Gastrocnemius medialis (tissue), 4 donors: ENCODE measurements at regions not wholly inside any gene's neighbourhood (a gene's known extent, or its start where the extent isn't known, plus 50 kb on each side); places are given as distances from the start of the nearest gene placed in this dataset.

ENCODE experiments used
- ATAC-seq, 2 donors: fragments of 150-250 bp; one replicate each; pipeline ENCODE4 v1.9.1; 2016
- DNase-seq, 2 donors: peaks; one replicate each; pipeline ENCODE4 v3.0.0-alpha.2; 2019
- H3K27ac ChIP-seq, 4 donors: fragments of 200-600 bp; sonication (generic); 1 replicate in 1 of 4; 2 replicates in 3 of 4; pipeline ENCODE4 v1.5.1; 2016 to 2018; ENCODE audit warnings: mild to moderate bottlenecking in 2 of 4, moderate library complexity in 1 of 4
- H3K27me3 ChIP-seq, 3 donors: fragments of 200-600 bp; sonication (generic) in 2 of 3; 1 replicate in 1 of 3; 2 replicates in 2 of 3; pipeline versions ENCODE4 v1.5.1 to v1.6.0; 2016 to 2019; ENCODE audit warnings: mild to moderate bottlenecking in 1 of 3, moderate library complexity in 1 of 3
- H3K36me3 ChIP-seq, 2 donors: fragments of 200-600 bp; sonication (generic) in 1 of 2; one replicate each; pipeline ENCODE4 v1.5.1; 2017 to 2018
- H3K4me1 ChIP-seq, 2 donors: fragments of 200-600 bp; sonication (generic) in 1 of 2; one replicate each; pipeline ENCODE4 v1.5.1; 2016 to 2017; ENCODE audit warnings: mild to moderate bottlenecking in 2 of 2
- H3K4me3 ChIP-seq, 4 donors: fragments of 200-600 bp; sonication (generic) in 3 of 4; 1 replicate in 1 of 4; 2 replicates in 3 of 4; pipeline ENCODE4 v1.5.1; 2016 to 2019; ENCODE audit warnings: mild to moderate bottlenecking in 2 of 4
- H3K9me3 ChIP-seq, 3 donors: fragments of 200-600 bp; sonication (generic) in 2 of 3; 1 replicate in 1 of 3; 2 replicates in 2 of 3; pipeline ENCODE4 v1.5.1; 2016 to 2019
- POLR2A ChIP-seq, 2 donors: fragments of 450-650 bp; IDR thresholded peaks; one replicate each; pipeline ENCODE4 v1.6.1; 2017; ENCODE audit warnings: antibody characterized with exemption in 2 of 2, mild to moderate bottlenecking in 2 of 2, moderate library complexity in 2 of 2
- in situ Hi-C, 4 donors: fragments of 200-750 bp; cut with MboI; loops; one replicate each; pipeline versions ENCODE4 v1.15.0 to v1.8.0; 2017; ENCODE audit warnings: low sequenced_read_pairs in 4 of 4
- intact Hi-C: fragments of 100-400 bp; cut with DNase I; formaldehyde crosslinking; loops from one replicate; pipeline ENCODE4 v1.15.1; 2023; ENCODE audit warnings: low total_unique reads
- TF ChIP-seq, protein P1 (sequence below), 5 experiments: fragments of 450-650 bp in 3 of 5; fragments of 200-600 bp in 2 of 5; sonication (generic) in 2 of 5; IDR thresholded peaks in 4 of 5; conservative IDR thresholded peaks in 1 of 5; 1 replicate in 4 of 5; 2 replicates in 1 of 5; pipeline ENCODE4 v1.5.1; 2016 to 2019; ENCODE audit warnings: antibody characterized with exemption in 5 of 5, mild to moderate bottlenecking in 3 of 5, moderate library complexity in 3 of 5

DNA sequence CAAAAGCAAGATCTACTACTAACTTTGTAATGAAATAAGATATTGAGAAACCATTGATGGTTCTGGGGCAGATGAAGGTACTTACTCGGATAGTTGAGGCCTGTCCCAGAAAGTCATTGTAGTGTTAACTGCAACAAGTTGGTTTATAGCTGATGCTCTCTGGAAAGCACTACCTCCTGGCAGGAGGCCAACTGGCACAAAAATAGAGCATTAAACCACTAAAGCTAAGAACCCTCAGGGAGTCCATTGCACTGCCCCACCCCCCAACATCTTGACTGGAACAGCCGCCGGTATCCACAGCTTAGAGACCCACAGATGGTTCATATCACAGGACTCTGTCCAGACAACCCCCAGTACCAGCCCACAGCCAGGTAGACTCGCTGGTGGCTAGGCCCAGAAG, 552.5 kb upstream of the CRIM1 start:
- Histone ChIP-seq H3K4me3 (no peak overlapping the region), H3K27me3 (no peaks in the 10 kb centered on the region), H3K36me3 (no peaks in the 10 kb centered on the region), H3K27ac (no peak overlapping the region), H3K9me3 (peaks cover 0 to 6% (median 0%) of the 10 kb centered on the region in 3 donors), H3K4me1 (no peaks in the 10 kb centered on the region)
- no peak for TF ChIP-seq POLR2A (IDR thresholded peaks at IDR 0.05)
- TF ChIP-seq, protein P1, sequence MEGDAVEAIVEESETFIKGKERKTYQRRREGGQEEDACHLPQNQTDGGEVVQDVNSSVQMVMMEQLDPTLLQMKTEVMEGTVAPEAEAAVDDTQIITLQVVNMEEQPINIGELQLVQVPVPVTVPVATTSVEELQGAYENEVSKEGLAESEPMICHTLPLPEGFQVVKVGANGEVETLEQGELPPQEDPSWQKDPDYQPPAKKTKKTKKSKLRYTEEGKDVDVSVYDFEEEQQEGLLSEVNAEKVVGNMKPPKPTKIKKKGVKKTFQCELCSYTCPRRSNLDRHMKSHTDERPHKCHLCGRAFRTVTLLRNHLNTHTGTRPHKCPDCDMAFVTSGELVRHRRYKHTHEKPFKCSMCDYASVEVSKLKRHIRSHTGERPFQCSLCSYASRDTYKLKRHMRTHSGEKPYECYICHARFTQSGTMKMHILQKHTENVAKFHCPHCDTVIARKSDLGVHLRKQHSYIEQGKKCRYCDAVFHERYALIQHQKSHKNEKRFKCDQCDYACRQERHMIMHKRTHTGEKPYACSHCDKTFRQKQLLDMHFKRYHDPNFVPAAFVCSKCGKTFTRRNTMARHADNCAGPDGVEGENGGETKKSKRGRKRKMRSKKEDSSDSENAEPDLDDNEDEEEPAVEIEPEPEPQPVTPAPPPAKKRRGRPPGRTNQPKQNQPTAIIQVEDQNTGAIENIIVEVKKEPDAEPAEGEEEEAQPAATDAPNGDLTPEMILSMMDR (IDR thresholded peaks at IDR 0.05 in 4 of 5, conservative IDR thresholded peaks at IDR 0.05 in 1 of 5), result no peak
- ATAC-seq, result no peak
- in situ Hi-C loops (no loop called here), intact Hi-C loops (no loop called here)
- DNase-seq, result no peak

DNA sequence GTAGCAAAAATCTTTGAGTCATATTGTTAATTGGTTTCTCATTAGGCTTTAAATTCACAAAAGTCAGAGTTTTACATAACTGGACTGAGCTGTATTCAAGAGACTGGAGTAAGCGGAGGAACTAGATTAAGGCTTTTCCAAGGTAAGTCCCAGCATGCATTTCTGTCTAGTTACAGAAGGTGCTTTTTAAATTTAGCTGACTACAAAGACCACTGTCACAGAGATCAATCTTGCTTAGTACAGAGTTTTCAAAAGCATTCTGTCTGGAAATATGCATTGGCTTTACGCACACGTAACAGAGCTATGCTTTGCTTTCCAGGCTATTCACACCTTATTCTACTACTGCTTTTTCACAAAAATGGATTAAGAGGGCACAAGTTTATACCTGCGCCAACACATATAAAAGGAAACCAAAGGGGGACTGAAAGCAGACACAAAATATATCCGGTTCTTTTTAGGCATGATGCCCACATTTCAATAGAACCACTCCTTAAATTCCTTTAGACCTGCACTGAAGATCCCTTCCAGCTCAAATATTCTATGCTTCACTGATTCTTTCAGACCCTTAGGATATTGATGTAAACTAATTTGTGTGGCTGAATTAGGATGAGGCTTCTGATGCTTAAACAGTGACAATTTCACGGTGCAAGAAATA, 560.7 kb upstream of the CRIM1 start:
- Histone ChIP-seq H3K27ac (no peak overlapping the region), H3K4me3 (no peak overlapping the region), H3K4me1 (no peaks in the 10 kb centered on the region), H3K36me3 (no peaks in the 10 kb centered on the region), H3K27me3 (no peaks in the 10 kb centered on the region), H3K9me3 (no peaks in the 10 kb centered on the region)
- DNase-seq (no peak), ATAC-seq (no peak)
- in situ Hi-C loops, result no loop called here
- intact Hi-C loops, result no loop called here
- TF ChIP-seq, protein P1 (IDR thresholded peaks at IDR 0.05 in 4 of 5, conservative IDR thresholded peaks at IDR 0.05 in 1 of 5), result no peak
- no peak for TF ChIP-seq POLR2A (IDR thresholded peaks at IDR 0.05)

DNA sequence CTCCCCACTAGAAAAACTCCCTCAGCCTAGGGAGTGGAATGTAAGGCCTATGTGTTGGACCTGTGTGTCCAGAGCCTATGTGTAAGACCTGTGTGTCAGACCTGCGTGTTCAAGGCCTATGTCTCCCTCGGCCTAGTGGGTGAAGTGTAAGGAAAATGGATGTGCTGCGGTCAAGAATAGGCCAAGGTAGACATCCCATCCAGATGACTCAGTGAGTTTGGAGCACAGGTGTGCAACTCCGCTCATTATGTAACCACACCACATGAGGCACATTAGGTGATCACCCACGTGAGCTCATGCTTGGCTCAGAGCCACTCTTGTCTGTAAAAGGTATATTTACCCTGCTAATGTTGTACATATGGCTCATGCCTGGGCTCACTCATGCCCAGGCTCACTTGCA, 565.3 kb upstream of the CRIM1 start:
- TF ChIP-seq, protein P1 (IDR thresholded peaks at IDR 0.05 in 4 of 5, conservative IDR thresholded peaks at IDR 0.05 in 1 of 5), result no peak
- no peak for TF ChIP-seq POLR2A (IDR thresholded peaks at IDR 0.05)
- DNase-seq, result no peak
- Histone ChIP-seq H3K36me3 (no peaks in the 10 kb centered on the region), H3K4me1 (no peaks in the 10 kb centered on the region), H3K27me3 (no peaks in the 10 kb centered on the region), H3K27ac (no peak overlapping the region), H3K9me3 (no peaks in the 10 kb centered on the region), H3K4me3 (no peak overlapping the region)
- no peak for ATAC-seq
- intact Hi-C loops, result no loop called here
- in situ Hi-C loops, result no loop called here

DNA sequence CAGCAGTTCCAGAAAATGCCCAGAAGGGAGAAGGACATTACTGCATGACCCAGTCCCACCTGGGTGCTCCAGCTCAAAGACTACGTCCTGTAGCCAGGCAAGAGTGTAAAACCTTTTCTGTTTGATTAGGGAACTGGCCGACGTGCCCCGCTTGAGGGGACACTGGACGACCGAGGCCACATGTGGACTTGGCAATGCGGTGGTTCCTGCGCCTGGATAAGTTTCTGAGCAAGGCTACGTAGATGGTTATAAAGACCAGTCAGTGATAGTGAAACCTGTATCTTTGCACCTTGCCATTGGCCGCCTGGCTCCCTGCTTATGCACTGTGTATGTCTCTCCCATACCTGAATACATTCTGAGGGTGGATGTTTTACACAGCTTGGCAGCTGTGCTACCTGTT, 567.0 kb upstream of the CRIM1 start:
- no peaks in the 10 kb centered on the region for H3K4me1 ChIP-seq
- intact Hi-C loops (no loop called here), in situ Hi-C loops (no loop called here)
- DNase-seq (no peak), ATAC-seq (no peak)
- no peak overlapping the region for H3K4me3 ChIP-seq
- H3K27ac ChIP-seq, result no peak overlapping the region
- no peaks in the 10 kb centered on the region for H3K9me3 ChIP-seq
- no peaks in the 10 kb centered on the region for H3K36me3 ChIP-seq
- TF ChIP-seq, protein P1 (IDR thresholded peaks at IDR 0.05 in 4 of 5, conservative IDR thresholded peaks at IDR 0.05 in 1 of 5), result no peak
- TF ChIP-seq POLR2A (IDR thresholded peaks at IDR 0.05), result no peak
- H3K27me3 ChIP-seq, result no peaks in the 10 kb centered on the region
